Stimulated activated CD8-positive, alpha-beta memory T cell treated with anti-CD3 and anti-CD28 coated beads, Interleukin-15, amount 100 ng/mL, for 48 hours (primary cell): ENCODE measurements at regions not wholly inside any gene's neighbourhood (a gene's known extent, or its start where the extent isn't known, plus 50 kb on each side); places are given as distances from the start of the nearest gene placed in this dataset.

Experiments used
- DNase-seq, 2 donors: peaks; one replicate each; pipeline ENCODE4 v3.0.0-alpha.2; 2020; ENCODE audit warnings: low read depth in 2 of 2

DNA sequence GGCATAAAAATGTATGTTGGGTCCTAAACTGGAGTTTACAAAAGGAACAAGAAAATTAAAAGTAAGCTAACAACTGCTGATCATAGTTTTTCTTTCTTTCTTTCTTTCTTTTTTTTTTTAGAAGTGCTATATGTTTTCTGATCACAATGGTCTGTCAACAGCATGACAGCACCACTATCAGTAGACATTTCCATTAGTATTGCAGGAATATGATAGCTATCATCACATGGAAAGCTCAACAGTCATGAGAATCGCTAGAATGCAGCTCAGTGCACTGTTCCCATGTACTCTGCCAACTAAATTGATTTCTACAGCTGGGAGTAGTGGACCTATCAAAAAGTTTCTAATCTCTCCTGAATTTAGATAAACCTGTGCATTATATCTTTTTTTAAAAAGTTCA is 950.3 kb upstream of the ACVR2A start:
- DNase-seq, result no peak

GRCh38 chr2:146893500-146894041 is 951.3 kb upstream of the ACVR2A start:
- DNase-seq, result no peak

- DNase-seq, result no peak
Observed at GRCh38 chr2:146890491-146890890, 954.3 kb upstream of the ACVR2A start.

DNA sequence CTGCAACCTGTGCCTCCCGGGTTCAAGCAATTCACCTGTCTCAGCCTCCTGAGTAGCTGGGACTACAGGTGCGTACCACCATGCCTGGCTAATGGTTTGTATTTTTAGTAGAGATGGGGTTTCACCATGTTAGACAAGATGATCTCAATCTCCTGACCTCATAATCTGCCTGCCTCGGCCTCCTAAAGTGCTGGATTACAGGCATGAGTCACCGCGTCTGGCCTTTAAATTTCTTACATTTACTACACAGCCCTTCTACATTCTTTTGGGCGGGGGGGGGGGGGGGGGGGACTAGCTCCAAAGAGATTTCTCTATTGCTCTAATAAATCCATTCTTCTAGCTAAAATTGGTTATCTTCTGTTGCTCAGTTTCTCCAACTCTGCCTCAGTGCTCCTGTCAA is 964.9 kb upstream of the ACVR2A start:
- DNase-seq, result no peak

DNA sequence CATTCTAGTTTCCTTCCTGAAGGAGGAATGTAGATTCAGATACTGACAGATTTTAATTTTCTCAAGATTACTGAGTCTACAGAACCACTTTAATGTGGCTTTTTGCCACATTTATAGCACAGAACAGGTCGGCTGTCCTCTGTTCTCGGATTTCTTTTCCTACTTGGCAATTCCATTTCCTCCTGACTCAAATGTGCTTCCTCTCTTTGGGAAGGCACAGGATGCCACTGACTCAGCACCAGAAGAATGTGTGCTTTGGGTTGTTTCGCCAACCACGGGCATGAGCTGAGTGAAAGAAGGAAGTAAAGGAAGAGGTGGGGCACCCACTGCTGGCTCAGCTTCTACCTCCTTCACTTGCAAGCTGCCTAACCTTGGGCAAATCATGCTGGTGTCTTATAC is 970.6 kb upstream of the ACVR2A start:
- no peak for DNase-seq

DNA sequence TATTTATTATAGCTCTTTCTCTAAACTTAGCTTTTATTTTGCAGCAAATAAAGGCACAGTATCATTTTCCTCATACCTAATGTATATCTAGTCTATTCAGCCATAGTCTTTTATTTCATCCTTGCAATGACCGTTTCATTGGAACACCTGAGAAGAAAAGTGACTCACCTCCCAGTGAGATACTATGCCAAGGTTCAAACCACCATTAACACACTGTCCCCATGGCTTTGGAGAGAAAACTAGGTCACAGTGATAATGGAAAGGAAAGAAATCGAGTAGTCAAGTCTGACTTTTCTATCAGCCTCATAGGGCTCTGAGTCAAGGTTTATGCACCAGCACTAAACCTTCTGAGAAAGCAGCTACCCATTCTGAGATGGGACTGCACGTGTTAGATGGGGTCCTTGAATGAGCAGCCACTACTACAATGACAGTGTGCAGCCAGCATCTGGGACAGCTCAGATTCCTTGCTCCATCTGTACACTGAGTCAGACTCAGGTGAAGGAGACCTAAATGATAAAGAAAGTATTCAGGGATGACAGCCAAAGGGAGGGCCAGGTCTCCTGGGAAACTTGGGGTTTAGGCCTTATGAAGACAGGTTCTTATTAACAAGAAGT is 971.1 kb upstream of the ACVR2A start:
- no peak for DNase-seq

- DNase-seq, result no peak
Observed at GRCh38 chr2:146873056-146873455, 971.8 kb upstream of the ACVR2A start.

GRCh38 chr2:146870691-146871090 is 974.1 kb upstream of the ACVR2A start:
- no peak for DNase-seq

- no peak for DNase-seq
Observed at GRCh38 chr2:146869328-146869727, 975.5 kb upstream of the ACVR2A start.

DNA sequence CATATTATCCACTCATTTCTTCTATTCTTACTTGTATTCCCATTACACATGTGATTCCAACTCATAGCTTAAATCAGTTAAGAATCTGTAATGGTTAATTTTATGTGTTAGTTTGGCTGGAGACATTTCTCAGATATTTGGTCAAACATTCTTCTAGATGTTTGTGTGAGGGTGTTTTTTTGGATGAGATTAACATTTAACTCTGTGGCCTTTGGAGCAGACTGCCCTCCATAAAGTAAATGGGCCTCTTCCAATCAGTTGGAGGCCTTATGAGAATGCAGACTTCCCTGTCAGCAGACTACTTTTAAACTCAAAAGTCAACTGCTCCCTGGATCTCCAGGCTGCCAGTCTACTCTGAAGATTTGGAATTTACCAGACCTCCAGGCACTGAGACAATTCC is 976.8 kb upstream of the ACVR2A start:
- DNase-seq, result no peak

DNA sequence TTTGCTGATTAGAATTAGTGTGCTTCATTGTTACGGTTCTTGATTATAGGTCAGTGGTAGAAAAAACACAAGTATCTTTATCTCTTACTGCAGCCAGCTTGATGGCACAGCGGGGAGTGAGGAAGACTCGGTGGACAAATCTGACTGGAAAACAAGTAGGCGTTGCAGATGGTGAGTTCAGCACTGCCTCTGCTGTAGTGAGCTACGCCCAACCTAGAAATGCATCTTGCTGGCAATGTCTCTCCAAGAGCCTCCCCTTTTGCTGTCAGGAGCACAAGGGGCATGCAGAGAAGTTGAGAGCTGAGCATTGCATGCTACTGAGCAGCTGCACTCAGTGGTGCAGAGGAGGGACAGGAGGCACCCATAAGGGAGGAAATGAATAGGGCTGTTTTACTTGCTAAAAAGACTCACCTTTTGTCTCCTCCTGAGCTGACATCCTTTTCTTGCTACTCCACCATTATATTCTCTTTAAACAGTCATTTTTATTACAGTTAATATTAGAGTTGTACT is 977.3 kb upstream of the ACVR2A start:
- DNase-seq, result no peak

- no peak for DNase-seq
Observed at GRCh38 chr2:146853741-146854444, 990.9 kb upstream of the ACVR2A start.

DNA sequence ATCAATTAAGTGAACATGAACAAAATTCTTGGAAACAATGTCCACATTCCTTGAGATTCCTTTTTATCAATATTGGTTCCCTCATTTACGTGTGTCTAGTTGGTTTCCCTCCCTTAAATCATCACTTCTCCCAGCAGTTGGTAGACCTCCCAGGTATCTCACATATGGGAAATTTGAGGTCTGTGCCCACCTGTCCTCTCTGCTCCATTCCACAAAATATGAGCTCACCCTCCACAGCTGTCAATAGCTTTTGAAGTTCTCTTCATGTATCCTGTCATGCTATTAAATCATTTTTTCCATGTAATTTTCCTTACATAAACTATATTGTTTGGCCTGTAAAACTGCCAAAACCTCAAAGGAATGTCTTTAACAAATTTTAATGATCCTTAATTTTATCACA is 992.2 kb upstream of the ACVR2A start:
- no peak for DNase-seq

GRCh38 chr2:146850746-146851145 is 994.1 kb upstream of the ACVR2A start:
- DNase-seq, result no peak

- DNase-seq, result no peak
Observed at GRCh38 chr2:146847846-146848245, 997.0 kb upstream of the ACVR2A start.

- DNase-seq, result no peak
Observed at GRCh38 chr2:146844226-146844990, 1000.4 kb upstream of the ACVR2A start.

GRCh38 chr2:146837857-146838256 is 1007.0 kb upstream of the ACVR2A start:
- no peak for DNase-seq

- no peak for DNase-seq
Observed at GRCh38 chr2:146826388-146826787, 1018.4 kb upstream of the ACVR2A start.

GRCh38 chr2:146821836-146822316 is 1023.0 kb upstream of the ACVR2A start:
- no peak for DNase-seq

DNA sequence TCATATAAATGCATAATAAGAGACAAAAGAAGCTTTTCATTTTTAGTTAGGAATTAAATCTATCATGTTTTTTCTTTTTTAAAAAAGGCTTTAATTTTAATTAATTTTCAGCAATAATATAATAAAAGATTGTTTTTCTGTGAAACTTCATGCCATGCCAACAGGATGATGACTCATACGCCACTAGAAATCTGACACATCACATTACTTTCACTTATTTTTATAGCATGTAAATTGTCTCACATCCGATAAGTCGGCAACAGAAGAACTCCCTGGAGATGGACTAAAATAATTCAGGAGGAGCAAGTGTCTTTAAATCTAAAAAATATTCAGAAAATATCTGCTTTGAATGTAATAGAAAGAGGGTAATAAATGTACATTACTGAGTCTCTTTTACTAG is 1024.2 kb upstream of the ACVR2A start:
- no peak for DNase-seq

- DNase-seq, result no peak
Observed at GRCh38 chr2:146818122-146818521, 1026.7 kb upstream of the ACVR2A start.

GRCh38 chr2:146817613-146818012 is 1027.2 kb upstream of the ACVR2A start:
- DNase-seq, result no peak
